T1000 (cell line): ENCODE measurements at regions not wholly inside any gene's neighbourhood (a gene's known extent, or its start where the extent isn't known, plus 50 kb on each side); places are given as distances from the start of the nearest gene placed in this dataset.
A peak's percentile ranks its signal among the peaks of the same experiment; 100 is the strongest.
"Not testable (repeated sequence)": the region's sequence is repeated elsewhere in the genome, so short reads cannot be mapped to it uniquely, and the experiment has no call there.

Source experiments
- DNase-seq: peaks from one replicate; lab custom pipeline; 2025; ENCODE audit warnings: mixed read lengths; lab: John Stamatoyannopoulos, UW

DNA sequence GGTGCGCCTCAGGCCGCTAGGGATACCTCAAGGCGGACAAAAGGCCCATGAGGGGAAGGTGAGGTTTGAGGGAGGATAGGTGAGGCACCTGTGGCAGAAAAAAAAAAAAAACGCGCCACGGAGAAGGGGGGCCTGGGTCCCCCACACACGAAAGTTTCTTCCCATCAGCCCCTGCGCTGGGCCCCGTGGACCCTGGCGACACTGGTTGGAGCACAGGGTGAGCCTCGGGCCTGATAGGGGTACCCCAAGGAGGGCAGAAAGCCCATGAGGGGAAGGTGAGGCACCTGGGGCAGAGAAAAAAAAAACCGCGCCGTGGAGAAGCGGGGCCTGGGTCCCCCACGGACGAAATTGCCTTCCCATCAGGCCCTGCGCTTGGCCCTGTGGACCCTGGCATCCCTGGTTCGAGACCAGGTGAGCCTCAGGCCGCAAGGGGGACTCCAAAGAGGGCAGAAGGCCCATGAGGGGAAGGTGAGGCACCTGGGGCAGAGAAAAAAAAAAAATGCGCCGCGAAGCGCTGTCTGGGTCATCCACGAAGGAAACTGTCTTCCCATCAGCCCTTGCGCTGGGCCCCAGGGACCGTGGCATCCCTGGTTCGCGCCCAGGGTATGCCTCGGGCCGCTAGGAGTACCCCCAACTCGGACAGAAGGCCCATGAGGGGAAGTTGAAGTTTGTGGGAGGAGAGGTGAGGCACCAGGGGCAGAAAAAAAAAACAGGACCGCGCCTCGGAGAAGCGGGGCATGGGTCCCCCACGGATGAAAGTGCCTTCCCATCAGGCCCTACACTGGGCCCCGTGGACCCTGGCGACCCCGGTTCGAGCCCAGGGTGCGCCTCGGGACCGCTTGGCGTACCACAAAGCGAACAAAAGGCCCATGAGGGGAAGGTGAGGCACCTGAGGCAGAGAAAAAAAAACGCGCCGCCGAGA lies 226.2 kb downstream of the CCDC74A start:
- DNase-seq: no peak

DNA sequence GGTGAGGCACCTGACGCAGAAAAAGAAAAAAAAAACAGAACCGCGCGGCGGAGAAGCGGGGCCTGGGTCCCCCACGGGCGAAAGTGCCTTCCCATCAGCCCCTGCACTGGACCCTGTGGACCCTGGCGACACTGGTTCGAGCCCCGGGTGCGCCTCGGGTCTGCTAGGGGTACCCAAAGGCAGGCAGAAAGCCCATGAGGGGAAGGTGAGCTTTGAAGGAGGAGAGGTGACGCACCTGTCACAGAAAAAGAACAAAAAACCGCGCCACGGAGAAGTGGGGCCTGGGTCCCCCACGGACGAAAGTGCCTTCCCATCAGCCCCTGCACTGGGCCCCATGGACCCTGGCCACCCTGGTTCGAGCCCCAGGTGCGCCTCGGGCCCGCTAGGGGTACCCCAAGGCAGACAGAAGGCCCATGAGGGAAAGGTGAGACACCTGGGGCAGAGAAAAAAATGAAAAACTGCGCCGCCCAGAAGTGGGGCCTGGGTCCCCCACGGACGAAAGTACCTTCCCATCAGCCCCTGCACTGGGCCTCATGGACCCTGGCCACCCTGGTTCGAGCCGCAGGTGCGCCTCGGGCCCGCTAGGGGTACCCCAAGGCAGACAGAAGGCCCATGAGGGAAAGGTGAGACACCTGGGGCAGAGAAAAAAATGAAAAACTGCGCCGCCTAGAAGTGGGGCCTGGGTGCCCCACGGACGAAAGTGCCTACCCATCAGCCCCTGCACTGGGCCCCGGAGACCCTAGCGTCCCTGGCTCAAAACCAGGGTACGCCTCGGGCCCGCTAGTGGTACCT lies 227.4 kb downstream of the CCDC74A start:
- no peak for DNase-seq

DNA sequence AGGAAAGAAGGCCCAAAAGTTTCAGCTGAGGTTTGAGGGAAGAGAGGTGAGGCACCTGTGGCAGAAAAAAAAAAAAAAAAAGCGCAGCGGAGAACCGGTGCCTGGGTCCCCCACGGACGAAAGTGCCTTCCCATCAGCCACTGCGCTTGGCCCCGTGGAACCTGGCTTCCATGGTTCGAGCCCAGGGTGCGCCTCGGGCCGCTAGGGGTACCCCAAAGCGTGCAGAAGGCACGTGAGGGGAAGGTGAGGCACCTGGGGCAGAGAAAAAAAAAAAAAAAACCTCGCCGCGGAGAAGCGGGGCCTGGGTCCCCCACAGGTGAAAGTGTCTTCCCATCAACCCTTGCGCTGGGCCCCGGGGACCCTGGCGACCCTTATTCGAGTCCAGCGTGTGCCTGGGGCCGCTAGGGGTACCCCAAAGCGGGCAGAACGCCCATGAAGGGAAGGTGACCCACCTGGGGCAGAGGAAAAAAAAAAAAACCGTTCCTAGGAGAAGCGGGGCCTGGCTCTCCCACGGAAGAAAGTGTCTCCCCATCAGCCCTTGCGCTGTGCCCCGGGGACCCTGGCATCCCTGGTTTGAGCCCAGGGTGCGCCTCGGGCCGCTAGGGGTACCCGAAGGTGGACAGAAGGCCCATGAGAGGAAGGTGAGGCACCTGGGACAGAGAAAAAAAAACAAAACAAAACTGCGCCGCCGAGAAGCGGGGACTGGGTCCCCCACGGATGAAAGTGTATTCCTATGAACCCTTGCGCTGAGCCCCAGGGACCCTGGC lies 228.6 kb downstream of the CCDC74A start:
- no peak for DNase-seq

DNA sequence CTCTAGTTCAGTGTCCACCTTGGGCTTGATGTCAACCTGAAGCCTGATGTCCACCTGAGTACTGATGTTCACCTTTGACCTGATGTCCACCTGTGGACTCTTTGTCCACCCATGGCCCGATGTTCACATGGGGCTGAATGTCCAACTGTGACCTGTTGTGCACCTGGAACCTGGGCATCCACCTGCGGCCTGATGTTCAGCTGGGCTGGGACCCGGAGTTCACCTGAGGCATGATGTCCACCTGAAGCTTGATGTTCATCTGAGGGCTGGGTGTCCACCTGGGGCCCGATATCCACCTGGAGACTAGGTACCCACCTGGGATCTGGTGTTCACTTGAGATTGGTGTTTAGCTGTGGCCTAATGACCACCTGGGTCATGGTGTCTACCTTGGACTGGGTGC lies 231.3 kb downstream of the CCDC74A start:
- DNase-seq: not testable (repeated sequence)

DNA sequence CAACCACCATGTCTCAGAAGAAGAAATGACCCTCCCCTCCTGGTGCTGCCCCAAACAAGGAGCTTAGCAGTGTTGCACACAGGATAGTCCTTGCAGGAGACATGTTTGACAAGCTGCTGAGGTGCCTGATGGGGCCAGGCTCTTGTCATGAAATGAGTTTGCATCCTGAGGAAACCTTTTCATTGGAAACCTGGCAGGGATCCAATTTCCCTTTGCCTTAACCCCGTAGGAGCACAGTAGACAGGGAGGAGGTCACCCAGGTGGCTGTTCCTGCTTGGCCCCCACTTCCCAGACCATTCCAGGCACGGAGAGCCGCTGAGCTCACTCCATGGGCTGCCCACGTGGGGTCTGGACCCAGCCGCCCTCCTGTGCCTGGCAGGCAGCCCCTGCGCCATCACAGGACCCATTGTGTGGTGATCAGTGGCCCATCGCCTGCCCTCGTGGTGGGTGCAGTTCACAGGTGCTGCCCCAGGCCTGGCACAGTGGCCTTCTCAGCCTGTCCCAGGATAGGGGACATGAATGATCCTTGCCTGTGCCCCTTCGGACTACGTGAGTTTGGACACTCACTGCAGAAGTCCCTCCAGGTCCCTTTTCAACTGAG lies 247.4 kb downstream of the CCDC74A start:
- DNase-seq: not testable (repeated sequence)

DNA sequence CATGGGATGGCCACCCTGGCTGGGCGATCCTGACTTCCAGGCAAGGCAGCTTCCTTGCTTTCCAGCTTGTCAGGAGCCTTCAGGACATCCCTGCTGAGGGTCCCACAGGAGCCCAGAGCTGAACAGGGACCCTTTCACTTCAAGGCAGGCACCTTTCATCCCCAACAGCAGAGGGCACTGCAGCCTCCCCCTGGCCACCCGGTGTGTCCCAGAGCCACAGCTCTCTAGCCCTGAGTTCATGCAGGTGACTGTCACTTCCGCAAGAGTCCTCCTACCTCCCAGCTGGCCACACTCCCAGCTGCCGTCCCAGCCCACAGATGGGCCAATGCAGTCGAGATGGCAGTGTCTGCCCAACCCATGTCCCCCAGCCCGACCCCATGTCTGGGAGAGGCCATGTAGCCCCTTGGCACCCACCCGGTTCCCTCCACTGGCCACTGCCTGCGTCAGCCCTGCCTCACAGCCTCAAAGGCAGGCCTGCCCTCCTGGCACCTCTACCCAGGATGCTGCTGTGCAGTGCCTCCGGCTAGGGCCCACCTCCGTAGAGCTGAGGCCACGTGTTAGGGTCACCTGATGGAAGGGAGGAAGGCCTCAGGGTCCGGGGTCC lies 248.3 kb downstream of the CCDC74A start:
- not testable (repeated sequence) for DNase-seq

DNA sequence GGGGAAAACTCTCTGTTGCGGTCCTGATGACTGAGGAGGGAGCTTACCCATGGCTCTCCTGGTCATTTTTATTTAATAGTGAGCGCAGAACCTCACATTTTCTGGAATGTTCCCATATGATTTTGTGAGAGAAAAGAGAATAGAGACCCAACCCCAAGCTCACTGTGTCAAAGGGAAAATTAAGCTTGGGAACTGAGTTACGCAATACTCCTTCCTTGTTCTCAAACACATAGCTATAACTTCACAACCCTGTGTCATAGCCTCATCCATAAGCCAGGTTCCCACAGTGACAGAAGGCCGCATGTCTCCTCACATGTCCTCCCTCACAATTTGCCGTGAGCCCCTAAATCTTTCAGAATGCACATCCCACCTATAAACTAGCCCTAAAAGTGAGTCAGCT lies 252.8 kb downstream of the CCDC74A start:
- DNase-seq: not testable (repeated sequence)

DNA sequence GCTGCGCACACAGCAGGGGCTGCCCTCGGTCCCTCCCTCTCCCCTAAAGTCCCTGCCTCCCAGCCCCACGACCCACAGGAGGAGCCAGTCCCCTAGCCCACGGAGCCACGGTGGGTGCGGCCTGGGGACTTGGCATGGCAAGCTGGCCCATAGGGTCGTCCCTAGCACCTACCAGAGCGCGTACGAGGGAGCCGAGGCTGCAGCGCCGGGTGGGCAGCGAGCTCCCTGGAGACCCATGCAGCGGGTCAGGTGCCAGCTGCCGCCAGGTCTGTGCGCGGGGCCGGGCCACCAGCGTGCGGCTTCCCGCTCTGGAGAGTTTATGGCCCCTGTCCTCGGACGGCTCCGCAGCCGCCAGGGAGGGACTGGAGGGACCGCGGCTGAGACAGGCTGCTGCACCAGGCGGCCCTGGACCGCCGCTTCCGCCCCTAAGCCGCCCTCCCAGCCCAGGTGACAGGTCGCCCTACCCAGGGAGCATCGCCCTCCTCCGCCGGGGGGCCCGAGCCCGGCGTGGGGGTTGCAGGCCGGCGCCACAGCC lies 273.6 kb downstream of the CCDC74A start:
- no peak for DNase-seq

DNA sequence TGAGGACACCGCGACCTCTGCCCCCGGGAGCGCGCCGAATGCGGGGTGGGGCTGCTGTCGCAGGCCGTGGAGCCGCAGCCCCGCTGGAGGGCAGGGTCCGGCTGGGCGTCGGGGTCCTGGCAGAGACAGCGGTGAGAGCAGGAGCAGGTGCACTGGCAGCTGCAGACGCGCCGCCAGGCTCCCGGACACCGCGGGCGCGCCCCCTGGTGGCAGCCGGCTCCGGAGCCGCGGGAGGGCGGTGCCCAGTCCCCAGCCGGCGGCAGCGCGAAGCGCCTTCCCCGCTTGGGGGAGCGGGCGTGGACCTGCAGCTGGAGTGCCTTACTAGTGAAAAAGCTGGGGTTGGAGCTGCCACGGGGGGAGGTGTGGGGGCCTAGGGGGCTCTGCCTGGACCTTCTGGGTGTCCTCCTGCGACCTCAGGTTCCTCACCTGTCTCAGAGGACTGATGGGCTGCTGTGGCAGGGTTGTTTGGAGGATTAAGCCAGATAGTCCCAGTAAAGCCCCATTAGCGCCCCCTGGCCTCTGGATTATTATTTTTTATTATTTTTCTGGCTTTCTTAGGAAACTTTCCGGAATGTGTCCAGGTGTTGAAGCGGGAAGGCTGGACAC lies 274.2 kb downstream of the CCDC74A start:
- peak; percentile 63 for DNase-seq

DNA sequence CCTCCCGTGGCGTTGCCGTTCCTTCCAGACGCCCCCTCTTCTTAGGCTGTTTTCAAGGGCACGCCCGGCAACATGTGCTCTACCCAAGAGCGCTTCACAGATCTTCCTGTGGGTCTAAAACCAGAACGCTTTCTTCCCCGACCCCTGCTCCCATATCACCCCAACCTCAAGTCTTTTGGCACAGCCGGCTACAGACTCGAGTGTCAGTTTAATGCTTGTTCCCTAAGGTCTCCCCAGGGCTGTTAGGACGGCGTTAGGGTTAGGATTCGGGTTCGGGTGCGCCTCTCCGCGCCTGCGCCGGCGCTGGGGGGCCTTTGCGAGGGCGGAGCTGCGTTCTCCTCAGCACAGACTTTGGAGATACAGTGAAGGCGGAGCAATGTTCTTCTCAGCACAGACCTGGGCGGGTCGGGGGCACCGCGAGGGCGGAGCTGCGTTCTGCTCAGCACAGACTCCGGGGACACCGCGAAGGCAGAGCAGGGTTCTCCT lies 274.7 kb downstream of the CCDC74A start:
- peak; percentile 72 for DNase-seq

DNA sequence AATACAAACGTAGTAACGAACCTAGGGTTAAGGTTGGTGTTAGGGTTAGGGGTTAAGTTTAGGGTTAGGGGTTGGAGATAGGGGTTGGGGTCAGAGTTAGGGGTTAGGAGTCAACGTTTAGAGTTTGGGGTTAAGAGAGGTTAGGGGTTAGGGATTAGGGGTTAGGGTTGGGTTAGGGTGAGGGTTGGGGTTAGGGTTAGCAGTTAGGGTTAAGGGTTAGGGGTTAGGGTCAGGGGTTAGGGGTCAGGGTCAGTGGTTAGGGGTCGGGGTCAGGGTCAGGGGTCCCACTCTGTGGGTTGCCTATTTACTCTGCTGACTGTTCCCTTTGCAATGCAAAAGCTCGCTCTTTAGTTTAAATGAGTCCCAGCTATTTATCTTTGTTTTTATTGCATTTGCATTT lies 275.5 kb downstream of the CCDC74A start:
- DNase-seq: not testable (repeated sequence)

DNA sequence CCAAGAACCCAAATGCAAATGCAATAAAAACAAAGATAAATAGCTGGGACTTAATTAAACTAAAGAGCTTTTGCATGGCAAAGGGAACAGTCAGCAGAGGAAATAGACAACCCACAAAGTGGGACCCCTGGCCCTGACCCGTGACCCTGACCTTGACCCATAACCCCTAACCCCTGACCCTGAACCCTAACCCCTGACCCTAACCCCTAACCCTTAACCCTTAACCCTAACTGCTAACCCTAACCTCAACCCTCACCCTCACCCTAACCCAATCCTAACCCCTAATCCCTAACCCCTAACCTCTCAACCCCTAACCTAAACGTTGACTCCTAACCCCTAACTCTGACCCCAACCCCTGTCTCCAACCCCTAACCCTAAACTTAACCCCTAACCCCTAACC lies 284.9 kb downstream of the CCDC74A start:
- not testable (repeated sequence) for DNase-seq

DNA sequence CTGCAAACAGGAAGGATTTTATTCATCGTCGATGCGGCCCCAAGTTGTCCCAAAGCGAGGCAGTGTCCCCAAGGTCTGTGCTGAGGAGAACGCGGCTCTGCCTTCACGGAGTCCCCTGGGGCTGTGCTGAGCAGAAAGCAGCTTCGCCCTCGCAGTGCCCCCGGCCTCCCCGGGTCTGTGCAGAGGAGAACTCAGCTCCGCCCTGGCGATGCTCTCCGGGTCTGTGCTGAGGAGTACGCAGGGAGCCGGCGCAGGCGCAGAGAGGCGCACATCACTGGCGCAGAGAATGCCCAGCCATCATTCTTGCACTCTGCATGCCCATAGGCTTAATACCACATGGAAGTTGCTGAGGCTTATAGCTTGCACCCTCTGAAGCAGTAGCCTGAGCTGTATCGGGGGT lies 285.7 kb downstream of the CCDC74A start:
- DNase-seq: not testable (repeated sequence)

DNA sequence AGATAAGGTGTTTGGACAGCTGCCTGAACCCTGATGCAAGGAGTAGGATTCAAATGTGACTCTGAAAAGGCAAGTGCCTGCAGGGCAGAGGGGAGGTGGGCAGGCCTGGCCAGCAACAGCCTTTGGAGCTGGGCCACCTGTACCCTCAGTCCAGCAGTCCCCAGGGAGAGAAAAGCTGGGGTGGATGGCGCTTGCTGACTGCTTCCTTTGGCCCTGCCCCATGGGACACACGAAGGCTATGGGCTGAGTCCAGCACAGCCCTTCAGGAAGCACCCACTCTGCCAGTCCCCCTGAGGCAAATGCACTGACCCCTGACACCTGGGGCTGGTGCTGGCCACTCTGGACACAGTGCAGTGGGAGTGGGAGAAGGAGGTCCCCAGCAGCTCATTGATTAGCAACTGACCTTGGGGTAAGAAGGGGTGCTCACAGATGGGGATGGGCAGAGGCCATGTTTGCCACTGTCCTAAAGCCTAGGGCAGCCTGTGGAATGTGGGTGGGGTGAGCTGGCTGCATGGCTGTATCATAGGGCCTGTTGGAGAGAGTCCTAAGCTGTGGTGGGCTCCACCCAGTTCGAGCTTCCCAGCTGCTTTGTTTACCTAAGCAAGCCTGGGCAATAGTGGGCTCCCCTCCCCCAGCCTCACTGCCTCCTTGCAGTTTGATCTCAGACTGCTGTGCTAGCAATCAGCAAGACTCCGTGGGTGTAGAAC lies 290.7 kb downstream of the CCDC74A start:
- not testable (repeated sequence) for DNase-seq

DNA sequence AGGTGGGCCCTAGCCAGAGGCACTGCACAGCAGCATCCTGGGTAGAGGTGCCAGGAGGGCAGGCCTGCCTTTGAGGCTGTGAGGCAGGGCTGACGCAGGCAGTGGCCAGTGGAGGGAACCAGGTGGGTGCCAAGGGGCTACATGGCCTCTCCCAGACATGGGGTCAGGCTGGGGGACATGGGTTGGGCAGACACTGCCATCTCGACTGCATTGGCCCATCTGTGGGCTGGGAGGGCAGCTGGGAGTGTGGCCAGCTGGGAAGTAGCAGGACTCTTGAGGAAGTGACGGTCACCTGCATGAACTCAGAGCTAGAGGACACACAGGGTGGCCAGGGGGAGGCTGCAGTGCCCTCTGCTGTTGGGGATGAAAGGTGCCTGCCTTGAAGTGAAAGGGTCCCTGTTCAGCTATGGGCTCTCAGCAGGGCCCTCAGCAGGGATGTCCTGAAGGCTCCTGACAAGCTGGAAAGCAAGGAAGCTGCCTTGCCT lies 294.6 kb downstream of the CCDC74A start:
- DNase-seq: not testable (repeated sequence)

DNA sequence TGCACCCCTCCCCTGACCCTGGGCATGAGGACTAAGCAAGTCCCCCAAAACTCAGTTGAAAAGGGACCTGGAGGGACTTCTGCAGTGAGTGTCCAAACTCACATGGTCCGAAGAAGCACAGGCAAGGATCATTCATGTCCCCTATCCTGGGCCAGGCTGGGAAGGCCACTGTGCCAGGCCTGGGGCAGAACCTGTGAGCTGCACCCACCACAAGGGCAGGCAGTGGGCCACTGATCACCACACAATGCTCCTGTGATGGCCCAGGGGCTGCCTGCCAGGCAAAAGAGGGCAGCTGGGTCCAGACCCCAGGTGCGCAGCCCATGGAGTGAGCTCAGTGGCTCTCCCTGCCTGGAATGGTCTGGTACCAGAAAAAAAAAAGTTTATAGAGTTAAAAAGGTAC lies 295.4 kb downstream of the CCDC74A start:
- not testable (repeated sequence) for DNase-seq

DNA sequence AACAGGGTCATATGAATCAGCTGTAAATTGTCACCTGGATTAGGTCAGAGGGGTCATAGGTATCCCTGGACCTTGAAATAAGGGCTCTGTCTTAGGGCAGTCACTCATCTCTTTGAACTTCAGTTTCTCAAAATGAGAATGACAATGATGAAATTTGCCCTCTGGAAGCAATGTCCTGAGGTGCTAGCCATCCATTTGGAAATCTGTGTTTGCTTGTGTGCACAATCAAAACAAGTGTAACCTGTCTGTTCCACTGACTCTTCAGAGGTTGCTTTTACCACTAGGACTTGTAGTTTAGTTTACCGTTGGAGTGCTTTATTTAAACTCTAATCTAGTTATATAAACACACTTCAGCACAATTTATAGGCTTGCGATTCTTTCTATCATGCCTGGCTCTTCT lies 297.3 kb downstream of the CCDC74A start:
- not testable (repeated sequence) for DNase-seq

DNA sequence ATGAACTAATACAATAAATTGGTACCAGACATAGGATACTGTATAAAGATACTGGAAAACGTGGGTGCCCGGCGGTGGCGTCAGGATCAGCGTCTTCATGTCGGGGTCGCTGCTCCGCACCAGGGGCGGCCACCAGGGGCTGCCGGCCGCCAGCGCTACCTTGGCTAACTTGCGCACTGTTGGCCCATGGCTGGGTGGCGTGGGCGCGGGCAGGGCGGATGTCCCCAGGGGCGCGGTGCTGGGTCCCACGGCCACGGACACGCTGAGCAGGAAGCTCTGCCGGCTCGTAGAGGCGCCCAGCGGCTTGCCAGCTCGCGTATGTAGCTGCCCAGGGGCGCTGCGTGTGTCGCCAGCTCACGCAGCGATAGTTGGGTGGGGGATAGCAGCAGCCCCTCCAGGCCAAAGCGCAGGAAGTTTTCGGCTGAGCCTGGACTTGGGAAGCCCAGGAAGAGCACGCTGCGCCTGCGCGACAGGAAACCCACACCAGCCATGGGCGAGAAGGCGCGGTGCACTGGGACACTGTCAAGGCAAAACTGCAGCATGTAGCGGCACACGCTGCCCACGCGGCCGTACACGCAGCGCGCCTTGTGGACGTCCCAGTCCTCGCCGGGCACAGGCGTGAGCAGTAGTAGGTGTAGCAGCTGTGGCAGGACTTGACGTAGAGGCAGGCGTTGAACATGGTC lies 299.9 kb downstream of the CCDC74A start:
- no peak for DNase-seq

DNA sequence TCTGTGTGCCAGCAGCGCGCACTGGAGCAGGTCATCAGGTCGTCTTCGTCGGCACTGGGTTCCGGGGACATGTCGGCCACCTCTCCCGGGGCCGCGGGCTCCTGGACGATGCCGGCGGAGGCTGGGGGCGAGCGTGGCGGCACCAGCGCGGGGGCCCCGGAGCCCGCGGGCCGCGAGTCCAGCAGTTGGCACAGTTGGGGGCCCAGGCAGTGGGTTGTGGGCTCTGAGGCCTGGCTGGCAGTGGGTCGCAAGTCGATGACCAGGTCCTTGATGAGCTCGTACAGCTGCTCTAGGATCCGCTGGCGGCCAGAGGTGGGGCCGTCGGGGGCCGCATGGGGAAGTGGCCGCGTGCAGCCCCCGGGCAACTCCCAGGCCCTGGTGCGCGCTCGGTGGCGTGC lies 300.5 kb downstream of the CCDC74A start:
- DNase-seq: no peak
